Kidney epithelial cell (primary cell): ENCODE measurements at regions not wholly inside any gene's neighbourhood (a gene's known extent, or its start where the extent isn't known, plus 50 kb on each side); places are given as distances from the start of the nearest gene placed in this dataset.

Source experiments
- DNase-seq: peaks from one replicate; pipeline ENCODE4 v3.0.0-alpha.2; 2010; ENCODE audit warnings: low read depth
- H3K27me3 ChIP-seq: 2 replicates; pipeline ENCODE4 v1.6.0; 2011; ENCODE audit warnings: low read length; ENCODE audit not compliant: control insufficient read depth, insufficient read depth
- H3K36me3 ChIP-seq: 2 replicates; pipeline ENCODE4 v1.5.1; 2011; ENCODE audit warnings: low read length; ENCODE audit not compliant: control insufficient read depth, insufficient read depth
- H3K4me3 ChIP-seq: 2 replicates; pipeline ENCODE4 v1.5.1; 2011; ENCODE audit warnings: low read depth, mild to moderate bottlenecking, control low read depth, low read length
- CTCF ChIP-seq: IDR thresholded peaks from 2 replicates; pipeline ENCODE4 v1.5.1; 2011; ENCODE audit warnings: mild to moderate bottlenecking, moderate library complexity, low read length, control low read depth, inconsistent platforms; ENCODE audit not compliant: insufficient read depth, poor library complexity, severe bottlenecking

GRCh38 chr16:49181791-49182518 is 99.7 kb downstream of the CBLN1 start:
- Histone ChIP-seq H3K36me3 (no peaks in the 10 kb centered on the region), H3K4me3 (no peak overlapping the region), H3K27me3 (no peaks in the 10 kb centered on the region)
- no peak for DNase-seq
- TF ChIP-seq CTCF, result no peak

GRCh38 chr16:49179714-49180330 is 101.8 kb downstream of the CBLN1 start:
- Histone ChIP-seq H3K4me3 (no peak overlapping the region), H3K27me3 (no peaks in the 10 kb centered on the region), H3K36me3 (no peaks in the 10 kb centered on the region)
- no peak for TF ChIP-seq CTCF
- DNase-seq, result no peak

- no peak for DNase-seq
- no peak for TF ChIP-seq CTCF
- Histone ChIP-seq H3K36me3 (no peaks in the 10 kb centered on the region), H3K27me3 (no peaks in the 10 kb centered on the region), H3K4me3 (no peak overlapping the region)
These were observed 113.5 kb downstream of the CBLN1 start for GRCh38 chr16:49168126-49168525.

- no peak for TF ChIP-seq CTCF
- Histone ChIP-seq H3K27me3 (no peaks in the 10 kb centered on the region), H3K4me3 (no peak overlapping the region), H3K36me3 (no peaks in the 10 kb centered on the region)
- DNase-seq, result no peak
These were observed 116.6 kb downstream of the CBLN1 start for GRCh38 chr16:49165025-49165424.

- no peak for DNase-seq
- Histone ChIP-seq H3K27me3 (no peaks in the 10 kb centered on the region), H3K36me3 (no peaks in the 10 kb centered on the region), H3K4me3 (no peak overlapping the region)
- TF ChIP-seq CTCF, result no peak
These were observed 120.4 kb downstream of the CBLN1 start for GRCh38 chr16:49161191-49161590.
